Neural crest cell (in vitro differentiated cells): ENCODE measurements at regions not wholly inside any gene's neighbourhood (a gene's known extent, or its start where the extent isn't known, plus 50 kb on each side); places are given as distances from the start of the nearest gene placed in this dataset.
"Not testable (repeated sequence)": the region's sequence is repeated elsewhere in the genome, so short reads cannot be mapped to it uniquely, and the experiment has no call there.

Experiments used
- DNase-seq: peaks from one replicate; pipeline ENCODE4 v3.0.0; 2021; ENCODE audit warnings: low read depth, mixed read lengths, low spot score
- H3K27ac Mint-ChIP-seq: one replicate; pipeline ENCODE4 v1.8.0; 2021; ENCODE audit warnings: mild to moderate bottlenecking, mixed read lengths; ENCODE audit not compliant: unreplicated experiment
- H3K27me3 Mint-ChIP-seq: 2 replicates; pipeline ENCODE4 v1.8.0; 2021; ENCODE audit warnings: low read depth, mild to moderate bottlenecking, mixed read lengths
- H3K36me3 Mint-ChIP-seq: 2 replicates; pipeline ENCODE4 v1.8.0; 2021; ENCODE audit warnings: low read depth, mild to moderate bottlenecking, mixed read lengths
- H3K4me1 Mint-ChIP-seq: 2 replicates; pipeline ENCODE4 v1.8.0; 2021; ENCODE audit warnings: mixed read lengths
- H3K4me3 Mint-ChIP-seq: one replicate; pipeline ENCODE4 v1.8.0; 2021; ENCODE audit warnings: mild to moderate bottlenecking, mixed read lengths
- H3K9me3 Mint-ChIP-seq: 2 replicates; pipeline ENCODE4 v1.8.0; 2021; ENCODE audit warnings: mixed read lengths
- CTCF ChIP-seq: fragments of 200-600 bp; sonication (generic); conservative IDR thresholded peaks from 2 replicates; pipeline ENCODE4 v1.5.0; 2021; ENCODE audit warnings: antibody characterized with exemption, mild to moderate bottlenecking

GRCh38 chr3:154875142-154875541, 205.0 kb upstream of the MME start:
- H3K4me3 Mint-ChIP-seq: no peak overlapping the region
- peaks cover 2% of the 10 kb centered on the region for H3K27me3 Mint-ChIP-seq
- no peak overlapping the region for H3K27ac Mint-ChIP-seq
- TF ChIP-seq CTCF: no peak
- peaks cover 5% of the 10 kb centered on the region for H3K36me3 Mint-ChIP-seq
- DNase-seq: no peak
- no peaks in the 10 kb centered on the region for H3K4me1 Mint-ChIP-seq
- peaks cover 5% of the 10 kb centered on the region for H3K9me3 Mint-ChIP-seq

GRCh38 chr3:154872696-154873095, 207.4 kb upstream of the MME start:
- DNase-seq: no peak
- H3K27ac Mint-ChIP-seq: no peak overlapping the region
- H3K27me3 Mint-ChIP-seq: no peaks in the 10 kb centered on the region
- H3K4me1 Mint-ChIP-seq: peaks cover 5% of the 10 kb centered on the region
- no peak for TF ChIP-seq CTCF
- peaks cover 2% of the 10 kb centered on the region for H3K9me3 Mint-ChIP-seq
- no peaks in the 10 kb centered on the region for H3K36me3 Mint-ChIP-seq
- H3K4me3 Mint-ChIP-seq: no peak overlapping the region

- Mint-ChIP-seq H3K4me3 (no peak overlapping the region), H3K36me3 (no peaks in the 10 kb centered on the region)
Measured at GRCh38 chr3:154872074-154872473, 208.0 kb upstream of the MME start.

GRCh38 chr3:154864947-154865346, 215.2 kb upstream of the MME start:
- no peak overlapping the region for H3K27ac Mint-ChIP-seq
- H3K4me3 Mint-ChIP-seq: no peak overlapping the region
- H3K9me3 Mint-ChIP-seq: no peaks in the 10 kb centered on the region
- peaks cover 6% of the 10 kb centered on the region for H3K4me1 Mint-ChIP-seq
- DNase-seq: no peak
- no peak for TF ChIP-seq CTCF
- H3K36me3 Mint-ChIP-seq: no peaks in the 10 kb centered on the region
- H3K27me3 Mint-ChIP-seq: no peaks in the 10 kb centered on the region

More at GRCh38 chr3:154872074-154872473, 208.0 kb upstream of the MME start:
- Mint-ChIP-seq H3K9me3 (peaks cover 2% of the 10 kb centered on the region), H3K27me3 (no peaks in the 10 kb centered on the region), H3K4me1 (peaks cover 6% of the 10 kb centered on the region), H3K27ac (no peak overlapping the region)
- no peak for DNase-seq
- TF ChIP-seq CTCF: no peak

- H3K27ac Mint-ChIP-seq: no peak overlapping the region
Measured at GRCh38 chr3:154862265-154862664, 217.9 kb upstream of the MME start.

GRCh38 chr3:154852998-154853397, 227.1 kb upstream of the MME start:
- not testable (repeated sequence) for H3K9me3 Mint-ChIP-seq, H3K27me3 Mint-ChIP-seq, H3K4me3 Mint-ChIP-seq, H3K4me1 Mint-ChIP-seq, H3K36me3 Mint-ChIP-seq, DNase-seq, H3K27ac Mint-ChIP-seq

More at GRCh38 chr3:154862265-154862664, 217.9 kb upstream of the MME start:
- no peaks in the 10 kb centered on the region for H3K4me1 Mint-ChIP-seq
- H3K27me3 Mint-ChIP-seq: no peaks in the 10 kb centered on the region
- H3K9me3 Mint-ChIP-seq: no peaks in the 10 kb centered on the region
- H3K4me3 Mint-ChIP-seq: no peak overlapping the region
- no peaks in the 10 kb centered on the region for H3K36me3 Mint-ChIP-seq
- no peak for DNase-seq
- no peak for TF ChIP-seq CTCF
